T47D (cell line): ENCODE measurements at regions not wholly inside any gene's neighbourhood (a gene's known extent, or its start where the extent isn't known, plus 50 kb on each side); places are given as distances from the start of the nearest gene placed in this dataset.
"Not testable (repeated sequence)": the region's sequence is repeated elsewhere in the genome, so short reads cannot be mapped to it uniquely, and the experiment has no call there.

Experiments used
- DNase-seq, 2 experiments: peaks; one replicate each; pipeline versions ENCODE4 v3.0.0 to v3.0.0-alpha.2; 2011 to 2012; ENCODE audit warnings: low read depth in 1 of 2, low spot score in 1 of 2
- JUND ChIP-seq: IDR thresholded peaks from 2 replicates; pipeline ENCODE4 v1.6.1; 2012; ENCODE audit warnings: low read depth
- in situ Hi-C: cut with HindIII; loops from 2 replicates; pipeline ENCODE4 v1.10.0; 2016; ENCODE audit warnings: low sequenced_read_pairs, low pct_unique_long_range_greater_than_20kb

DNA sequence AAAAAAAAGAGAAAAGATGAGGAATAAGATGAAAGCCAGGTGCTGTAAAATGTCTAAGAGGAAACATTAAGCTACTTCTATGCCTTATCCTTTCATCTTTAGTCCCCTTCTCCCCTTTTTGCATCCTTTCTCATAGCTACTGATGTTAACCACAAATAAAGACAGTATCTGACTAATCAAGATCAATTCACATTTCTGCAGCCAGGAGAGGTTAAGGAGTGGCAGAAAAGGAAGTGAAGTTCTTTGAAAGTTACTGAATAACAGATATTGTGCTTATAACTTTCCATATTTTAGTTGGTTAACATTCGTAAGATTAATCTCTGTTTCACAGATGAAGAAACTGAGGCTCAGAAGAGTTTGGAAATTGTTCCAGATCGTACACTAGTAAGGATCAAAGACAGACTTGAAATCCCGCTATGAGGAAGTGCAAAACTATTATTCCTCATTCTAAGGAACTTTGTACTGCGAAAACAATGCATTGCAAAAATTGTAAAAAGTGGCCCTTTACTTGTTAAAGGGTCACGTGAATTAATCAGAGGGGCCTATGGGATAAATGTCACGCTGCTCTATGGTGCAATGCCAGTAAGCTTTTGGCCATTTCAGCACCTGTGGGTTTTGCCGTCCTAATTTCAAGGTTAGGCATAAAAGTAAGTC is 117.7 kb upstream of the GRM7 start:
- DNase-seq = no peak
- in situ Hi-C loops = no loop called here
- TF ChIP-seq JUND = no peak

- no peak for TF ChIP-seq JUND
- no peak for DNase-seq
- in situ Hi-C loops = no loop called here
Measured at GRCh38 chr3:6746443-6746842, 114.5 kb upstream of the GRM7 start.

DNA sequence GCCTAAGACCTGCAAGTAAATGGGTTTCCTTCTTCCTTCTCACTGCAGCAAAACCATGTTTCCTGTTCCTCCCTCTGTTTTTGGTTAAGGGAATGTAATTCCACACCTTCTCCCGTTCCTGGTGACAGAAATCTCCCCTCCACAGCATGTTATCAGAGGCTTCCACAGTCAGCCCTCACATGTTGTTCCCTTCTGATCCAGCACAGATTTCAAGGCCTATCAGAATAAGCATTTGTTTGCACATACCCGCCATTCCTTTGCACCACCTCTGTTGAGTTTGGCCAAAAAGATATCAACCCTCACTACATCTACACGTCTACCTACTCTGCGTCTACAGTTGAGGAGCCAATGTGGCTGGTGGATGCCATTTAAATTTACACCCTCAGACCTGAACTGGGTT is 113.9 kb upstream of the GRM7 start:
- in situ Hi-C loops = no loop called here
- no peak for DNase-seq
- TF ChIP-seq JUND = no peak

GRCh38 chr3:6750782-6751181 is 110.1 kb upstream of the GRM7 start:
- TF ChIP-seq JUND = no peak
- no peak for DNase-seq
- in situ Hi-C loops = no loop called here

- TF ChIP-seq JUND = no peak
- no peak for DNase-seq
- in situ Hi-C loops = no loop called here
Measured at GRCh38 chr3:6753536-6753935, 107.4 kb upstream of the GRM7 start.

DNA sequence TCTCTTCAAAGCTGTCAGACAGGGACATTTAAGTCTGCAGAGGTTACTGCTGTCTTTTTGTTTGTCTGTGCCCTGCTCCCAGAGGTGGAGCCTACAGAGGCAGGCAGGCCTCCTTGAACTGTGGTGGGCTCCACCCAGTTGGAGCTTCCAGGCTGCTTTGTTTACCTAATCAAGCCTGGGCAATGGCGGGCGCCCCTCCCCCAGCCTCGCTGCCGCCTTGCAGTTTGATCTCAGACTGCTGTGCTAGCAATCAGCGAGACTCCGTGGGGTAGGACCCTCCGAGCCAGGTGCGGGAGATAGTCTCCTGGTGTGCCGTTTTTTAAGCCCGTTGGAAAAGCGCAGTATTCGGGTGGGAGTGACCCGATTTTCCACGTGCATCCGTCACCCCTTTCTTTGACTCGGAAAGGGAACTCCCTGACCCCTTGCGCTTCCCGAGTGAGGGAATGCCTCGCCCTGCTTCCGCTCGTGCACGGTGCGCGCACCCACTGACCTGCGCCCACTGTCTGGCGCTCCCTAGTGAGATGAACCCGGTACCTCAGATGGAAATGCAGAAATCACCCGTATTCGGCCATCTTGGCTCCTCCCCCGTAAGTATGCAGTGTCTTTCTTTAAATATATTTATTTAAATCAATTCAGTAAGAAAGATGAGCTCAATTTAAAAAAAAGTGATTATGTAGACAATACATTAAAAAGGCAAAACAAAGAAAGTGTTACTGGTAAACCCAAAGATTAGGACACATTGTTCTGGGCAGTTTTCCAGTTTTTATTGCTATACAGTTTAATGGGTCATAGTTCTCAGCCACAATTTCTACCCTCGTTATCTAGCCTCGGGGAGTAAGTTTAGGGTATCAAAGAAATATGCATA is 91.2 kb upstream of the GRM7 start:
- peak in 1 of 2 experiments; percentile 42 for DNase-seq
- in situ Hi-C loops = not testable (repeated sequence)

DNA sequence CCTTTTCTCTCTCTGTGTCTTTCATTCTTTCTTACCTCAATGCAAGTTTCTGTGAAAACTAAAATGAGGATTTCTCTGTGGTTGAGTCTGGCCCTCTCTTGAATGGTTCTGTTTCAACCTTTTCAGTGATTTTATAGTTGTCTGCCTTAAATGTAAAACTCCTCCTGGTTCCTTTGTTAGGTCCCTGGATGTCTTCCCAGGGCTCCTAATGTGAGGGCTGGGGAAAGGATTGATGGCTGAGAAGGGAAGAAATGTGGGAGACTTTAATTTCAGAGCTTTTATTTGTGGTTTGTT is 90.6 kb upstream of the GRM7 start:
- DNase-seq = no peak
- no peak for TF ChIP-seq JUND
- in situ Hi-C loops = no loop called here

GRCh38 chr3:6771171-6771570 is 89.7 kb upstream of the GRM7 start:
- DNase-seq = no peak
- no peak for TF ChIP-seq JUND
- in situ Hi-C loops = no loop called here

- TF ChIP-seq JUND = no peak
- no peak for DNase-seq
- in situ Hi-C loops = no loop called here
Measured at GRCh38 chr3:6779140-6779539, 81.8 kb upstream of the GRM7 start.

DNA sequence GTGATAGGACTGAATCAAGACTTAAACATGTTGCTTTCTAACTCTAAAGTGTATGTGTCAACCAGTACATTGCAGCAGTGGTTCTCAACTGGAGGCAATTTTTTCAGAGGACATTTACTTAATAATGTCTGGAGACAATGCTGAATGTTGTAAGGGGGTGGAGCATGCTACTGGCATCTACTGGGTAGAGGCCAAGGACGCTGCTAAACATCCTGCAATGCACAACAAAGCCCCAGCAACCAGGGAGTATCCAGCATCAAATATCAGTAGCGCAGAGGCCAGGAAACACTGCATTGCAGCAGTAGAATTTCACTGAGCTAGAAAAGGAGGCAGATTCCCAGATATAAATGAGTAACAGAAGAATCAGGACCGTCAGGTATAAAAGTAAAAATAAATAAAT is 79.8 kb upstream of the GRM7 start:
- in situ Hi-C loops = no loop called here
- no peak for DNase-seq
- no peak for TF ChIP-seq JUND

DNA sequence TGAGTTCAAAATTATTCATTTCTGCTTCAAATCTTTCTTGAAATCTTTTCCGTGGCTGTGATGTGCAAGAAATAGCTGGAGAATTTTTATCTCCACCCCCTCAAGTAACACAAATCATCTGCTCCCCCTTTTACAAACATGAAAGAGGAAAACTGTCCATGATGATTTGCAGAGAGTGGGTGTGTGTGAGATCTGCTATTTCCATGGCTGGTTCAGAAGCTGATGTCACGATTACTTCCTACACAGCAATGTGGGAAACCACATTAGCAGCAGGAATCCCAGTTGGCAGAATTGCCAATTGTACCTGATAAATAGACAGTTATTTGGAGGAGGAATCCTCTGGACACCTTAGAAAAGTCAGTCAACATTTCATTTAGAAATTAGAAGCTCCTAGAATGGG is 75.2 kb upstream of the GRM7 start:
- in situ Hi-C loops = no loop called here
- no peak for TF ChIP-seq JUND
- no peak for DNase-seq

- TF ChIP-seq JUND = no peak
- in situ Hi-C loops = no loop called here
- DNase-seq = no peak
Measured at GRCh38 chr3:6791161-6791560, 69.8 kb upstream of the GRM7 start.

DNA sequence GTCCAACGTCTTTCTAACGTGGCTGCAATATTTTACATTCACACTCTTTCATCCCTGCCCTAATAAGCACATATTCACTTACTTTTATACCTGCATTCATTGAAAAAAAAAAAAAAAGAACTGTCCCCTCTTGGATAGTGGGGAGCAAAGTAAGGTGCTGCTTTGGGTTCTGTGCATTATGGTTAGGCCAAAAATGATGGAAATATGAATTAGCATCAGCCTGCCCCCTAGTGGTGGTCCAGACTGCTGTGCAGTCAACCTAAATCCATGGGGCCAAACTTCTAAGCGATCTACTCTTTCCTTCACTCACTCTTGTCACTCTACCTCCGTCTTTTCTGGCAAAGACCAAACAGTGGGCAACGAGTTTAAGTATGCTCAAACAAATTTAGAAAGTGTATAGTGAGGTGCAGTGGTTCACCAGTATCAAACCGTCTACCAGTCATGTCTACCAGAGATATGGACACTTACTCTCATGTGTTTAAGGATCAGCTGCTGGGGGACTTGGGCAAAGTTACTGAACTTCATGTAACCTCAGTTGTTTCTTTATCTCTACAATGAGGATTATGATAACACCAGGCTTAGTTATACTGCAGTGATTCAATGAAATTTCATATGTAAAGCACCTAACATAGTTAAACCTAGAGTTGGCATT is 61.5 kb upstream of the GRM7 start:
- no peak for TF ChIP-seq JUND
- peak; percentile 16 to 68 for DNase-seq
- in situ Hi-C loops = no loop called here
